ENCODE measurements at regions not wholly inside any gene's neighbourhood (a gene's known extent, or its start where the extent isn't known, plus 50 kb on each side); places are given as distances from the start of the nearest gene placed in this dataset.
A peak's percentile ranks its signal among the peaks of the same experiment; 100 is the strongest.

- H3K9me3 Mint-ChIP-seq, result no peaks in the 10 kb centered on the region
- Histone ChIP-seq H3K4me3 (ENCODE audit: low read length) (no peak overlapping the region), H3K9me3 (ENCODE audit: control insufficient read depth, insufficient read depth, low read length) (no peaks in the 10 kb centered on the region), H3K36me3 (ENCODE audit: control insufficient read depth, insufficient read depth, low read length) (no peaks in the 10 kb centered on the region), H3K4me1 (ENCODE audit: control insufficient read depth, insufficient read depth, low read length) (no peaks in the 10 kb centered on the region), H3K27me3 (ENCODE audit: control insufficient read depth, insufficient read depth, low read length) (no peaks in the 10 kb centered on the region), H3K27ac (ENCODE audit: low read length) (no peak overlapping the region)
- H3K4me3 Mint-ChIP-seq, result no peak overlapping the region
- no peak overlapping the region for H3K27ac Mint-ChIP-seq
- ATAC-seq (peak in 1 of 3 donors; percentile 67), DNase-seq (no peak)
- no peaks in the 10 kb centered on the region for H3K4me1 Mint-ChIP-seq
- TF ChIP-seq CTCF (IDR thresholded peaks at IDR 0.05), result no peak
- H3K36me3 Mint-ChIP-seq, result no peaks in the 10 kb centered on the region
- intact Hi-C loops (cut with micrococcal nuclease), result no loop called here
- peaks cover 0 to 10% of the 10 kb centered on the region in 2 donors for H3K27me3 Mint-ChIP-seq (ENCODE audit: low read depth in 2 of 2)
- 79% methylated on average over 11 of the region's 11 CpGs for WGBS (ENCODE audit: insufficient coverage)
Measured at GRCh38 chr13:44229371-44230030, 144.1 kb upstream of the SERP2 start.

- intact Hi-C loops (cut with micrococcal nuclease), result no loop called here
- H3K4me1 ChIP-seq (ENCODE audit: control insufficient read depth, insufficient read depth, low read length), result no peaks in the 10 kb centered on the region
- H3K36me3 Mint-ChIP-seq, result no peaks in the 10 kb centered on the region
- peaks cover 0 to 10% of the 10 kb centered on the region in 2 donors for H3K27me3 Mint-ChIP-seq (ENCODE audit: low read depth in 2 of 2)
- no peak overlapping the region for H3K4me3 Mint-ChIP-seq
- no peak for DNase-seq
- no peak for TF ChIP-seq CTCF (IDR thresholded peaks at IDR 0.05)
- no peak overlapping the region for H3K27ac Mint-ChIP-seq
- no peak overlapping the region for H3K4me3 ChIP-seq (ENCODE audit: low read length)
- no peaks in the 10 kb centered on the region for H3K9me3 Mint-ChIP-seq
- ATAC-seq, result no peak
- H3K27me3 ChIP-seq (ENCODE audit: control insufficient read depth, insufficient read depth, low read length), result no peaks in the 10 kb centered on the region
- H3K9me3 ChIP-seq (ENCODE audit: control insufficient read depth, insufficient read depth, low read length), result no peaks in the 10 kb centered on the region
- H3K27ac ChIP-seq (ENCODE audit: low read length), result no peak overlapping the region
- H3K36me3 ChIP-seq (ENCODE audit: control insufficient read depth, insufficient read depth, low read length), result no peaks in the 10 kb centered on the region
- 94% methylated on average over 6 of the region's 7 CpGs for WGBS (ENCODE audit: insufficient coverage)
- no peaks in the 10 kb centered on the region for H3K4me1 Mint-ChIP-seq
Measured at GRCh38 chr13:44230071-44230470, 143.6 kb upstream of the SERP2 start.

GRCh38 chr13:44230736-44231135 lies 142.9 kb upstream of the SERP2 start:
- H3K4me3 ChIP-seq (ENCODE audit: low read length), result no peak overlapping the region
- H3K27me3 ChIP-seq (ENCODE audit: control insufficient read depth, insufficient read depth, low read length), result no peaks in the 10 kb centered on the region
- Mint-ChIP-seq H3K27me3 (ENCODE audit: low read depth in 2 of 2) (peaks cover 0 to 10% of the 10 kb centered on the region in 2 donors), H3K9me3 (no peaks in the 10 kb centered on the region), H3K4me1 (no peaks in the 10 kb centered on the region), H3K36me3 (no peaks in the 10 kb centered on the region), H3K4me3 (no peak overlapping the region), H3K27ac (no peak overlapping the region)
- no peak overlapping the region for H3K27ac ChIP-seq (ENCODE audit: low read length)
- WGBS (ENCODE audit: insufficient coverage), result 88% methylated on average over 5 of the region's 6 CpGs
- no peaks in the 10 kb centered on the region for H3K9me3 ChIP-seq (ENCODE audit: control insufficient read depth, insufficient read depth, low read length)
- ATAC-seq, result no peak
- no peaks in the 10 kb centered on the region for H3K4me1 ChIP-seq (ENCODE audit: control insufficient read depth, insufficient read depth, low read length)
- DNase-seq, result no peak
- no peaks in the 10 kb centered on the region for H3K36me3 ChIP-seq (ENCODE audit: control insufficient read depth, insufficient read depth, low read length)
- no peak for TF ChIP-seq CTCF (IDR thresholded peaks at IDR 0.05)
- intact Hi-C loops (cut with micrococcal nuclease), result no loop called here
